ENCODE measurements at regions not wholly inside any gene's neighbourhood (a gene's known extent, or its start where the extent isn't known, plus 50 kb on each side); places are given as distances from the start of the nearest gene placed in this dataset.

DNA sequence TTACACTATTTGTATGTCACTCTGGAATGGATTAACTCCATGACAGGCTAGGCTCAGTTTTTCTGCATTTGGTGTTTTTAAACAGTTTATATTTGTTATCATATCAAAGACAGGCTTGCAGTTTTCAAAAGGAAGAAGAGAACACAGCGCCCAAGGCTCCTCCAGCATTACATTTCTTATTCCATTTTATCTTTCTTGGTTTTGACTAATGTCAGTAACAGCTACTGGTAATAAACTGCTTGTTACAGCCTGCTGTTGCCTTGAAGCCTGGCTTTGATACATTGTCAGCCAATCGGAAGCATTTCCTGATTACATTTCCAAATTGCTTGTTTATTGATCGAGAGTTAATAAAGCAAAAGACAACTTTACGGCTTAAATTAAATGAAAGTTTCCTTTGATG lies 166.0 kb upstream of the MDFIC start:
- no peak for DNase-seq

- DNase-seq, result no peak
Observed at GRCh38 chr7:114758661-114759227, 163.2 kb upstream of the MDFIC start.

GRCh38 chr7:114759347-114760062 lies 162.4 kb upstream of the MDFIC start:
- peak; percentile 34 for DNase-seq

DNA sequence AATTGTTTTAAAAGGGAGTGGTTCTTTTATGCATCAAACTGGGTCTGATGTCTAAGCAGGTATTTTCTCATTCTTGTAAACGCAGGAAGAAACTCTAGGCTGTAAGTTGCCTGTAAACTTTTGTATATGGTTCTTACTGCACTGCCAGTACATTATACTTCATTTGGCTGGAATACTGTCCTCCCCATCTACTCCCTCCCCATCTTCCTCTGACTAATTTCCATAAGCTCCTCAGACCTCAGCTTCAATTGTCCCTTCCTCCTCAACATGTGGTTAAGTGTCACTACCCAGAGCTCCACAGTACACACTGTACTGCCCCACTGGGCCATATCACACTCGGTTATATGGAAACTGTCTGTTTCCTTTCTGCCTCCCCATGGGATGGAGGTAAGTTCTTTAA lies 161.4 kb upstream of the MDFIC start:
- DNase-seq, result no peak

GRCh38 chr7:114761973-114762372 lies 159.9 kb upstream of the MDFIC start:
- no peak for DNase-seq

- DNase-seq, result no peak
Observed at GRCh38 chr7:114765331-114766040, 156.4 kb upstream of the MDFIC start.

GRCh38 chr7:114766041-114766356 lies 155.9 kb upstream of the MDFIC start:
- DNase-seq, result no peak

- no peak for DNase-seq
Observed at GRCh38 chr7:114777288-114777687, 144.6 kb upstream of the MDFIC start.

GRCh38 chr7:114783508-114783907 lies 138.4 kb upstream of the MDFIC start:
- no peak for DNase-seq

DNA sequence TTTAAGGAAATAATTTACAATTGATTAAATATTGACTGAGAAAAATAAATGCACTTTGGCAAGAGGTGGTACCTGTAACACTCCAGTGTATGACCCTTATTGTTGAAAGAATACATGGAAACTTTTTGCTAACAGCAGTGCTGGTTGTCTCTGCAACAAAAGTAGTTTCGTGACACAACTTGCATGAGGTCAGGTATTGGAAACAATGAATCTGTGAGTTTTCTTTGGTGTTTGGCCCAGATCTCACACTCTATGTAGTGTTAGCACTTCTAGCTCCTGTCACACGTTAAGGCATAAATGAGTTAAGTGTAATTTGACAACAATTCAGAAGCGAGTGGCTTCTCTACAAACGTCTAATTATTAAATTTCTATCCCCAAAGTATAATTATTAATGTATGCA lies 137.7 kb upstream of the MDFIC start:
- no peak for DNase-seq

- peak; percentile 6 for DNase-seq
Observed at GRCh38 chr7:114784746-114785145, 137.1 kb upstream of the MDFIC start.

- no peak for DNase-seq
Observed at GRCh38 chr7:114785496-114785895, 136.4 kb upstream of the MDFIC start.

- DNase-seq, result no peak
Observed at GRCh38 chr7:114786455-114786854, 135.4 kb upstream of the MDFIC start.

- DNase-seq, result no peak
Observed at GRCh38 chr7:114787556-114787955, 134.3 kb upstream of the MDFIC start.

GRCh38 chr7:114788706-114789105 lies 133.2 kb upstream of the MDFIC start:
- DNase-seq, result no peak

DNA sequence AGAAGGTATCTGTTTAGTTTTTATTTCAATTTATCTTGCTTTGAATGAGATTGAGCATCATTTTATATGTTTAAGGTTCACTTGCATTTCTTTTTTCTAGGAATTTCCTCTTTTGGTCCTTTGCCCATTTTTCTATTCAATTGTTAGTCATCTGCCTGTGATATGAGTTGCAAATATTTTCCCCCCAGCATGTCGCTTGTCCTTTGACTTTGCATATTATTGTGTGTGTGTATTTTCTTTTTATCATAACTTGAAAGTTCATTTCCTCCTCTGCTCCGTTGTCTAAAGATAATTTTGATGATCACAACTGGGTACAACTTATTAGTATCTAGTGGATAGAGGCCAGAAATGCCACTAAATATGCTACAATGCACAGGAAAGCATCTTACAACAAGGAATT lies 132.7 kb upstream of the MDFIC start:
- no peak for DNase-seq

- DNase-seq, result no peak
Observed at GRCh38 chr7:114789871-114790311, 132.0 kb upstream of the MDFIC start.

DNA sequence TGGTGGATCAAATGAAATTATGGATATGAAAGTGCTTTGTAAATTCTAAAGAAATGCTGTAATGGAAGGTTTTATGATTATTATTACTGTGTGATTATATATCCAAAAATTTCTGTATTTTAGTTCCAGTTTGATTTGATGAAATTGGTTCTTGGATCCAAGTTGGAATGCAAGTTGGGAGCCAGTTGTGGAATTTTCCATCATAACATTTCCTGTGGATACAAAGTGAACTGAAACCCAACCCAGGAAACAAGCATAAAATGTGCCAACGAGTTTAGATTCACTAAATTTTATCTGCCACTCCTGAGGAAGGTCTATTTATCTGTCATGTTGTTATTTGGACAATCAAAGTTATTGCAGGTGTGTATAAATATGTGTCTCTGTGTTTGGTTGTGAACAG lies 131.4 kb upstream of the MDFIC start:
- no peak for DNase-seq

DNA sequence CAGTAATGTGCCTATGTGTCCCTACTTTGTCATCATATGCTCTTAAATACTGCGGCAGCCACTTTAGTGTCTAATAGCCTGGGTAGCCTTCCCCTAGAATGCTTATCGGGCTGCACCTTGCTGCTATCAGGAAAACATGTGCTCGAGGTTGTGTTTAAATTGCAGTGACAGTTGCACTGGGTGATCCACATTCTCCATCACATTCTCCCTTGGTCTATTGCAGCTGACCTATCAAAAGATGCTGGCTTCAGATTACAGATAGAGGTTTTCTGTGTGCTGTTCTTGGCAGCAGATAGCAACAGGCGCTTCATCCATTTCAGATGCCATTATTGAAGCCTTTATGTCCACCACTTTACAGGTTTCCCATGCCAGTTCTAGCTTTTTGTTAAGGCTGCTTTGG lies 130.1 kb upstream of the MDFIC start:
- no peak for DNase-seq

DNA sequence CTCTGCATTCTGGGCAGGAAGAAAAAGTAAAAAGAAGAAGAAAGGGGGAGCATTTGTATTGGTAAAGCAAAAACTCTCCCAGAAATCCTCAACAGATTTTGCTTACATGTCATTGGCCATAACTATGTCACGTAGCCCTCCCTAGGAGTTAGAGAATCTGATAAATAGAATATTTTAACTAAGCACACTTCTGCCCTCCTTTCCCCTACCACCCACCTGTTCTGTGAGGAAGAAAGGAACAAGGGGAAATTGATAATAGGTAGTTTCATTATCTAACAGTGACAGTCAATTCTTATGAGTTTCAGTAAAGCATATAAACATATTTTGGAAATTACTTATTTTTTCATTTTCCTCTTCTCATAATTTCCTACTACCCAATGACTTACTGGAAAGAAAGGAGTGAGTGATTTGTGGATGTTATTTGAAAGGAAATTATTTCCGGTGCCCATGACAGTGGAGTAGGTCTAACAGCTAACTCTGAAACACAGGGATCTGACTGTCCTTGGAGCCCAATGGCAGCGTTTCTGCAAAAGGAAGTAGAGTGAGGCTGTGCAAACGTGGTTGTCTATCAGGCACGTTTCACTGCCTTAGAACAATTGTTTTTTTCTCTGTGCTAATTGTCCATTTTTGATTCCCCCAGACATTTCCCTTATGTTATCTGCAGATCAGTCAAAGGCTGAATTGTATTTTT lies 128.6 kb upstream of the MDFIC start:
- no peak for DNase-seq

GRCh38 chr7:114795475-114795874 lies 126.4 kb upstream of the MDFIC start:
- DNase-seq, result no peak

GRCh38 chr7:114799628-114800028 lies 122.3 kb upstream of the MDFIC start:
- no peak for DNase-seq

- DNase-seq, result no peak
Observed at GRCh38 chr7:114802632-114803031, 119.3 kb upstream of the MDFIC start.

DNA sequence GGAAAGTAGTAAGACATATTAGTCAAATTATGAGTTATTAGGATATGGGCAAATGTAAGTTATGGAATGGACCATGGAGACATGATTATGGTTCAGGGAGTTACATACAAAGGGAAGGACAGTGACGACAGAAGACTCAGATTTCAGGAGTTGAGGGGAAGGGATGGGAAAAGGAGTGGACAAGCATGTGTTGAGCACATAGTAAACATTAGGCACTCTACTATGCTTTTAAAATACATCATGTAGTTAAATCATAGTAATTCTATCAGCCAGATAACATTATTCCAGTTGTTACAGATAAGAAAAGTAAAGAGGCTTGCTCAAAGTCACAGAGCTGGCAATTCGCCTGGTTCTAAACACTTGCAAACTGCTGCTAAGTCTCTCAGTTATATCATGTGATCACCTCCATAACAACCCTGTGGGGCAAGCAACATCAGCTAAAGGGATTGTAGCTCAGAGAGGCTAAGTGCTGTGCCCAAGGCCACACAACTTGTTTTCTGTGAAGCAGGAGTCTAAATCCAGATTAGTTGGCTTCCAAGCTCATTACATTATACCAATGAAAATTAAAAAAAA lies 115.2 kb upstream of the MDFIC start:
- no peak for DNase-seq

All from DMS79 treated with DMSO at 0.1 percent for 48 hours (cell line).